CD4-positive, alpha-beta T cell treated with Interleukin-4 for 1 hour (primary cell): ENCODE measurements at regions not wholly inside any gene's neighbourhood (a gene's known extent, or its start where the extent isn't known, plus 50 kb on each side); places are given as distances from the start of the nearest gene placed in this dataset.

Experiments used
- DNase-seq, 2 donors: peaks; one replicate each; pipeline ENCODE4 v3.0.0-alpha.2; 2020 to 2022

DNA sequence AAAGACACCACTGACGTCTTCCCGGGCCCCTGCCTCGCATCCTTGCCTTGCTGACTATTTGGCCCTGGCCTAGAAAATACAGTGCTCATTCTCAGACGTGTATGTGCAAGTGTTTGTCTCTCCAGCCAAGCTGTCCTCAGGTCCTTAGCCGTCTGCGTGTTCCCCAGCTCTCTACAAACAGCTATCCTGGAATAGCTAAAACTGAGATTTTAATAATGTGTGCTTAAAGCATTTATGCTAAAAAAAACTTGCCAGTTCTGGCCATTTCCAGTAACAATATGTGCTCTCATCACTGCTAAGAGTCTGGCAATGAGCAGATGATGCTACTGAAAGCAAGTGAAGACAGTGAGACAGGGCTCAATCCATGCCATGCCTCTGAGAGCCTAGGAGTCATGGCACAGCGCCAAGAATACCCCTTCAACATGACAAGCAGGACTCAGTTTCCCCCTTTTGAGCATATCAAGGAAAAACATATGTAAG, 55.7 kb downstream of the IRF2BP2 start:
- no peak for DNase-seq

- no peak for DNase-seq
These were observed 56.5 kb downstream of the IRF2BP2 start for GRCh38 chr1:234553240-234554188.

DNA sequence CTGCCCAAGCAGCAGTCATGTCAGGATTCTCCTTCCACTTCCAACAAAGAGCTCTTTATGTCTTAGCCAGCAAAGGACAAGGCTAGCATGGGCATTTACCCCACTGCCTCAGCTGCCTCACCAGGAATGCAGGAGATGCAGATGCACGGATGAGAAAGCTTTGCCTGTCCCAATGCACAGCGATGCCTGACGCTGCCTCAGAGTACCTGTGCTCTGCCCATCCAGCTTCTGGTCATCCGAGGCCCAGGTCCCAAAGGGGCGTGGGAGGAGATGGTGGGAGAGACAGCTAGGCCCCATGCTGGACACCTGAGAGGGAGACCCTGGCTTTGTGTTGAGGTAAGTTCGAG, 59.0 kb downstream of the IRF2BP2 start:
- DNase-seq: no peak

- DNase-seq: no peak
These were observed 59.5 kb downstream of the IRF2BP2 start for GRCh38 chr1:234550341-234551031.

- no peak for DNase-seq
These were observed 60.4 kb downstream of the IRF2BP2 start for GRCh38 chr1:234549447-234550021.

GRCh38 chr1:234546890-234547788, 62.8 kb downstream of the IRF2BP2 start:
- DNase-seq: no peak

- no peak for DNase-seq
These were observed 63.6 kb downstream of the IRF2BP2 start for GRCh38 chr1:234546387-234546704.

DNA sequence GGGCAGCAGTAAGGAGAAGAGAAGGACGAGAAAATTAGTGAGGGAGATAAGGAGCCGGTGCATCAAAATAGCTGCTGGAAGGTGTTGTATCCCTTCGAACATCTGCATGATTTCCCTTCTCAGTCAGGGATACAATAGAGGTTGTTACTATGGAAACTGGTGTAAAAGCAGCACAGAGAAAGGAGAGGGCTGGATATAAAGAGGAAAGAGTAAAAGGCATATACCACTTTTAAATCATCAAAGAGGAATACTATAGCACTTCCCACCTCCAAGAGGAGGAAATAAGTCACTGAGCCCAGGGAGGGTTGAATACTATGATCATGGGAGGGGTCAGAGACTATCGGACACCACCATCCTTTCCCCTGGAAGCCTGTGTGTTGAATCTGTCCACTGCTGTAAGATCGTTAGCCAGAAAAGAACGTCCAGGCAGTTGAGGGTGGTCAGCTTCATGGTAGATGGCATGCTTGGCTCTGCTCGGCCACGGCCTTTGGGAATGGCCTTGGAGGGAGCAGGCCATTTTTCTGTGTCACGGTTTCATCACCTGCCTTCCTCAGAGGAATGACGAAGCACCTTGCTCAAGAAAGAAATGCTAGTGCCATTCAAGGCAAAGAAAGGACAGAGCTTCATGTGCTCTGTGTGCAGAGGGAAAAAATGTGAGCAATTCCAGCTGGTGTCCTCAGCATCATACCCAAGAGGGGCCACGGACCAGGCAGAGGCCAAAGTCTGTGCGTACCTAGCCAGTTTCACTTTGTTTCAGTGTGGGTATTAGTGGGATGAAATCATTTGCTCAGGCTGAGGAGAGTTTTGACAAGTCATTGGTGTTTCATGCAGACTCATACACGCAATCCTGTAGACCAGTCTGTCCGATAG, 64.2 kb downstream of the IRF2BP2 start:
- no peak for DNase-seq

DNA sequence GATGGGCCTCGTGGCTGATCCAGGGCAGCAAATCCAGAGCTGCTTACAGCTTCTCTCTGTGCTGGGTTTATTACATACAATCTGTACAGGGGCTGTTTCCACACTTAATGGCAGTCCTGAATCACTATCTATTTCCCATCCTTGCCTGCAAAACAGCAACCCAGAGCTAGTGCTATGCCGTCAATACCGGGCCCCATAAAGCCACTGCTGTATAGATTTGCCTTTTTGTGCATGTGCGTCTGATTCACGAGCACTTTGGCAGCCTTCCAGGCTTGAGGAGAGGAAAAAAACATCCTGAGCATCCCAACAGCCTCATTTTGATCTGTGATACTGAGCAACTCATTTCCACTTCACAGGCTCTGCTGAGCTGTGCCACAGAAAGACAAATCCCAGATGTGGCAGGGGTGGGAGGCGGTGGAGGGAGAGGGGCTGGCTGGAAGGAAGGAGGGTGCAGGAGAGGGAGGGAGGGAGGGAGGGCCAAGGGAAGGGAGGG, 65.2 kb upstream of the TARBP1 start:
- peak; percentile 25 to 31 for DNase-seq

GRCh38 chr1:234543442-234544086, 64.6 kb upstream of the TARBP1 start:
- no peak for DNase-seq

- DNase-seq: no peak
These were observed 63.4 kb upstream of the TARBP1 start for GRCh38 chr1:234542211-234542850.

GRCh38 chr1:234541286-234541975, 62.5 kb upstream of the TARBP1 start:
- DNase-seq: no peak

DNA sequence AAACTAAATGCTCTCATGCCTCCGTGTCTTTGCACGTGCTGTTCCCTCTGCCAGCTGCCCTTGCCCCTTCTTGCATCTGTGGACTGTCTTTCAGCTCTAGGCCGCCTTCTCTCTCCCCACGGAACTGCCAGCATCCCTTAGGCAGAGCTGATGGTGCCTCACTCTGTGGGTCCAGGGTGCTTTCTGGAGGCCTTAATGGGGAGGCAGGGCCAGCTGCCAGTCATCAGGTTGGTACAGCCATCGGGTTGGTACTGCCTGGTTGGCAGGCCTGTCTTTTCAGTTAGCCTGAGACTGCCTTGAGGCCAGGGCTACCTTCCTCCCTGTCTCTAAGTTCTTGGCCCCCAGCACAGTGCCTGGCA, 61.4 kb upstream of the TARBP1 start:
- no peak for DNase-seq

- no peak for DNase-seq
These were observed 60.9 kb upstream of the TARBP1 start for GRCh38 chr1:234539666-234540403.

DNA sequence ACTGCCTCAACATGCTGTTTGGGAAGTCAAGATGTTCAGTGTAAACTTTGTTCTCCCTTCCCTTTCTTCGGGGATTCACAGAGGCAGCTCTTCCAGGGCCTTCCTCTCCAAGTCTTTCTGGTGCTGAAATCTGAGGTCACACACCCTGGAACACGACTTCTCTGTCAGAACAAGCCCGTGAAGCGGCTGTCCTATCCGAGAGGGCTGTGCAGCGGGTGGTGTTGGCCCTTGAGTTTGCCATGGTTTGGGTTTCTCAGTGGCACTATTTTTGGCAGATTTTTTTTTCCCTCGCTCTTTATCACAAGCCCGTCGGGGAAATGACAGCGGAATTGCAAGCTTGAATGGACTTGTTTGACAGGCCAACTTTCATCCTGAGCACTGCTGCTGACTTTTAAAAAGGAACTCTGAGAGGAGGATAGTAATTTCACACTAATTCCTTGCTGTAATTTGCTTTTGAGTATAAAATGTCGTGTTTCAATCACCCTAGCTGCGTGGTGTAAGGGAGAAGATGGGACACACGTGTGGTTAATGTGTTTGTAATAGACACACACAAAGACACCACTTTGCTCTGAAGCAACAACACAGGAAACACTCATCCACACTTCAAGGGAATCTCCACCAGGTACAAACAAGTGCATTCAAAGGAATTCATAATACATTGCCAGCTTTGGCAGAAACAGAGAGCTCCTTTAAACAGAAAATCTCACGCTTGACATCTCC, 60.1 kb upstream of the TARBP1 start:
- DNase-seq: no peak

DNA sequence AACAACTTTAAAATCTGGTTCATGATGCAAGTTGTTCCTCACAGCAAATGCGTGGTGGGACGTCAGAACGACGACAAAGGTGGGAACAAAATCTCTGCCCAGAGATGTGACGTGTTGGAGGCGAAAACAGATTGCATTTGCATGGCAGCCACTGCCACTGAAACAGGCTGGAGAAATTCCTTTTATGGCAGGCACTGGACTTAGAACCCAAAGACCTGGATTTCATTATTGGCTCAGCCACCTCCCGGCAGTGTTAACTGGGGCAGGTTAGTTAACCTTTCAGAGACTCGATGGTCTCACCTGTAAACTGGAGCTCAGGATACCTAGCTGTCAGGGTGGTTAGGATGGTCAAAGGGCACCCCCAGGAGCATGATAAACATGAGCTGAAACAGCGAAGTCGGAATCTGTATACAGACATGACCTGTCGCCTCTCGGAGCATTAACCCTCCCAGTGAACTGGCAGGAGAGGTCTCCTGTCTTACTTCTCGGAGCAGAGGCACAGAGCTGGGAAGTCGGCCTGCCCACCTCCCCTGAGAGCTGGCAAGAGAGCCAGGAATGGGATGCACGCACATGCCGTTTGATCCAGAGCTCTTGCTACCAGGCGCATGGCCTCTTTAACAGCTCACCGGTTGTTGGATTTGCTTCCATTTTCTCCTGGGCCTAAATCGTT, 59.2 kb upstream of the TARBP1 start:
- DNase-seq: no peak

- DNase-seq: no peak
These were observed 58.3 kb upstream of the TARBP1 start for GRCh38 chr1:234537236-234537635.

DNA sequence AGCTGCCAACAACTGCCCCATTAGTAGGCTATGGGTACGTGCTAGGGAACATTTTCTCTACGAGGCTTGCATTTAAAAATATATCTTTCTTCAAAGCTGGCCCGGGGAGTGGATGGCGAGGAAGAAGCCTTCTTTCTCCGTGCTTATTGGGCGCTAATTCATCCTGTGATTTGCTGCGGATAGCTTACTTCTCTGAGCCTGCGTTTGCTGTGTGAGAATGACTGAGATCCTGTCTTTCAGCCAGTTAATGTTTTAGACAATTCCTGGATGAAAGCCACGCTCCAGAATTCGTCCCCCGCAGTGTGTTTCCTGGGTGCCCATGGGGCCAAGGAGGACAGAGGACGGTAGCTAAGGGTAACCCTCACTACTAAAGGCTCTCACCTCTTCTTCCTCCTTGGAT, 57.8 kb upstream of the TARBP1 start:
- DNase-seq: no peak
